KMS-11 (cell line): ENCODE measurements at regions not wholly inside any gene's neighbourhood (a gene's known extent, or its start where the extent isn't known, plus 50 kb on each side); places are given as distances from the start of the nearest gene placed in this dataset.
"Not testable (repeated sequence)": the region's sequence is repeated elsewhere in the genome, so short reads cannot be mapped to it uniquely, and the experiment has no call there.

ENCODE experiments used
- H2AFZ ChIP-seq: fragments of 200-600 bp; sonication (generic); 2 replicates; pipeline ENCODE4 v1.6.1; 2016; ENCODE audit warnings: antibody characterized with exemption, mixed run types, low read depth
- H3K27ac ChIP-seq: fragments of 200-600 bp; sonication (generic); 2 replicates; pipeline ENCODE4 v1.6.1; 2016; ENCODE audit warnings: mild to moderate bottlenecking, mixed run types
- H3K27me3 ChIP-seq: fragments of 200-600 bp; sonication (generic); 2 replicates; pipeline ENCODE4 v1.6.1; 2017; ENCODE audit warnings: mild to moderate bottlenecking, low read depth, mixed run types, moderate library complexity; ENCODE audit not compliant: insufficient read depth
- H3K36me3 ChIP-seq: fragments of 200-600 bp; sonication (generic); 2 replicates; pipeline ENCODE4 v1.6.1; 2017; ENCODE audit warnings: mild to moderate bottlenecking, mixed run types; ENCODE audit not compliant: insufficient read depth
- H3K4me1 ChIP-seq: fragments of 200-600 bp; sonication (generic); 2 replicates; pipeline ENCODE4 v1.6.1; 2016; ENCODE audit warnings: mild to moderate bottlenecking, low read depth, mixed run types; ENCODE audit not compliant: poor library complexity, severe bottlenecking
- H3K4me2 ChIP-seq: fragments of 200-600 bp; sonication (generic); 2 replicates; pipeline ENCODE4 v1.7.0; 2016; ENCODE audit warnings: mild to moderate bottlenecking, mixed run types
- H3K4me3 ChIP-seq: fragments of 200-600 bp; sonication (generic); IDR thresholded peaks from 2 replicates; pipeline ENCODE4 v1.6.1; 2017; ENCODE audit warnings: low read depth, low read length, mixed read lengths; ENCODE audit not compliant: insufficient read depth
- H3K79me2 ChIP-seq: fragments of 200-600 bp; sonication (generic); 2 replicates; pipeline ENCODE4 v1.6.1; 2016; ENCODE audit warnings: low read depth, mixed run types; ENCODE audit not compliant: insufficient read depth
- H3K9ac ChIP-seq: fragments of 200-600 bp; sonication (generic); 2 replicates; pipeline ENCODE4 v1.6.1; 2016; ENCODE audit warnings: mild to moderate bottlenecking, mixed run types
- H4K20me1 ChIP-seq: fragments of 200-600 bp; sonication (generic); 2 replicates; pipeline ENCODE4 v1.6.1; 2016; ENCODE audit warnings: mild to moderate bottlenecking, mixed run types; ENCODE audit not compliant: insufficient read depth
- CTCF ChIP-seq: fragments of 200-600 bp; sonication (generic); conservative IDR thresholded peaks from 2 replicates; pipeline ENCODE4 v1.6.1; 2017; ENCODE audit warnings: low read depth, mild to moderate bottlenecking, antibody characterized with exemption, low read length, moderate library complexity, mixed read lengths

- no peak overlapping the region for H3K9ac ChIP-seq
- H4K20me1 ChIP-seq, result no peaks in the 10 kb centered on the region
- H3K27ac ChIP-seq, result no peak overlapping the region
- no peaks in the 10 kb centered on the region for H3K4me1 ChIP-seq
- no peak overlapping the region for H3K4me2 ChIP-seq
- TF ChIP-seq CTCF, result no peak
- no peak overlapping the region for H2AFZ ChIP-seq
- H3K36me3 ChIP-seq, result no peaks in the 10 kb centered on the region
- no peak overlapping the region for H3K4me3 ChIP-seq
- H3K27me3 ChIP-seq, result no peaks in the 10 kb centered on the region
- H3K79me2 ChIP-seq, result no peaks in the 10 kb centered on the region
Measured at GRCh38 chr2:116180072-116180471, 1634.4 kb upstream of the DDX18 start.

- H3K4me3 ChIP-seq, H3K9ac ChIP-seq, H3K36me3 ChIP-seq, H3K79me2 ChIP-seq, H3K27ac ChIP-seq, H2AFZ ChIP-seq, H3K27me3 ChIP-seq, H3K4me1 ChIP-seq, H4K20me1 ChIP-seq, H3K4me2 ChIP-seq: not testable (repeated sequence)
Measured at GRCh38 chr2:116190684-116191083, 1623.8 kb upstream of the DDX18 start.

- H3K79me2 ChIP-seq, result no peaks in the 10 kb centered on the region
- H3K4me2 ChIP-seq, result no peak overlapping the region
- H2AFZ ChIP-seq, result no peak overlapping the region
- no peak overlapping the region for H3K27ac ChIP-seq
- no peak overlapping the region for H3K9ac ChIP-seq
- no peak overlapping the region for H3K4me3 ChIP-seq
- no peaks in the 10 kb centered on the region for H4K20me1 ChIP-seq
- H3K27me3 ChIP-seq, result no peaks in the 10 kb centered on the region
- no peak for TF ChIP-seq CTCF
- H3K4me1 ChIP-seq, result no peaks in the 10 kb centered on the region
- no peaks in the 10 kb centered on the region for H3K36me3 ChIP-seq
Measured at GRCh38 chr2:116200086-116200485, 1614.4 kb upstream of the DDX18 start.

- Histone ChIP-seq H3K9ac (no peak overlapping the region), H3K36me3 (no peaks in the 10 kb centered on the region), H3K4me3 (no peak overlapping the region), H3K4me2 (no peak overlapping the region), H3K4me1 (no peaks in the 10 kb centered on the region), H3K27me3 (no peaks in the 10 kb centered on the region), H2AFZ (no peak overlapping the region), H4K20me1 (no peaks in the 10 kb centered on the region), H3K27ac (no peak overlapping the region), H3K79me2 (no peaks in the 10 kb centered on the region)
- TF ChIP-seq CTCF, result no peak
Measured at GRCh38 chr2:116211719-116212118, 1602.8 kb upstream of the DDX18 start.

- no peak for TF ChIP-seq CTCF
- Histone ChIP-seq H3K4me2 (no peak overlapping the region), H2AFZ (no peak overlapping the region), H3K27me3 (no peaks in the 10 kb centered on the region), H3K4me1 (no peaks in the 10 kb centered on the region), H3K36me3 (no peaks in the 10 kb centered on the region), H3K27ac (no peak overlapping the region), H3K4me3 (no peak overlapping the region), H3K9ac (no peak overlapping the region), H4K20me1 (no peaks in the 10 kb centered on the region), H3K79me2 (no peaks in the 10 kb centered on the region)
Measured at GRCh38 chr2:116222793-116223192, 1591.7 kb upstream of the DDX18 start.
